ENCODE measurements at regions not wholly inside any gene's neighbourhood (a gene's known extent, or its start where the extent isn't known, plus 50 kb on each side); places are given as distances from the start of the nearest gene placed in this dataset.

DNA sequence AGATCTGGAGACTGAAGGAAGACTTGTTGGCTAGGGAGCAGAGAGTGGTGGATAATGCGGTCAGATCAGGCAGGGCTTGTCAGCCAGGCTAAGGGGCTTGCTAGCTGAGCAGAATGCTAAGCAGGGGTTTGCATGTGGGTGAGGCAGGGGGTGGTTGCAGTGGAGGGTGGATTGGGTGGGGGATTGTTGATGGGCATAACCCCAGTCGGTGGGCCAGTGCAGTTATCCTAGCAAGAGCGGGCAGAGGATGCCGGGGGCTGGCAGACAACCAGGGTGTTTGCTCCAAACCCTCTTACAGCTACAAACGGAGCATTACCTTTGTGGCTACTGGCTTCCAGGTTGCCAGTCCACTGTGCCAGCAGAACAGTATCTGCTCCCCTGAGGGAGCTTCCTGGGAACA is 131.5 kb upstream of the LGALSL start:
- no peak for DNase-seq

DNA sequence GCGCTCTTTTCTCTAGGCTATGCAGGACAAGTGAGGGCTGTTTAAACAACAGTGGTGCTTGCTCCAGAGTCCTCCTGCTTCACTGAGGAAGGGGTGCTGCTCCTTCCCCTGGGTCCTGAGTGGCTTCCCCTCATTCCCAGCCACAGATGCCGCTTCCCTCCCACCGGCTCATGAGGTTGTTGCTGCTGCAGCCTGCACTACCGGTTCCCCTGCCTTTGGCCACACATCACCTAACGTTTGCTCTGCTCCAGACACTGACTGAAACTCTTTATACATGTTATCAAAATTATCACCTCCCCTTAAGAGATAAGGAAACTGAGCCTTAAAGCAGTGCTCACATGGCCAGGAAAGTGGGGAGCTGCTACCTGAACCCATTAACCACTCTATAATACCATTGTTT is 130.8 kb upstream of the LGALSL start:
- DNase-seq = no peak

DNA sequence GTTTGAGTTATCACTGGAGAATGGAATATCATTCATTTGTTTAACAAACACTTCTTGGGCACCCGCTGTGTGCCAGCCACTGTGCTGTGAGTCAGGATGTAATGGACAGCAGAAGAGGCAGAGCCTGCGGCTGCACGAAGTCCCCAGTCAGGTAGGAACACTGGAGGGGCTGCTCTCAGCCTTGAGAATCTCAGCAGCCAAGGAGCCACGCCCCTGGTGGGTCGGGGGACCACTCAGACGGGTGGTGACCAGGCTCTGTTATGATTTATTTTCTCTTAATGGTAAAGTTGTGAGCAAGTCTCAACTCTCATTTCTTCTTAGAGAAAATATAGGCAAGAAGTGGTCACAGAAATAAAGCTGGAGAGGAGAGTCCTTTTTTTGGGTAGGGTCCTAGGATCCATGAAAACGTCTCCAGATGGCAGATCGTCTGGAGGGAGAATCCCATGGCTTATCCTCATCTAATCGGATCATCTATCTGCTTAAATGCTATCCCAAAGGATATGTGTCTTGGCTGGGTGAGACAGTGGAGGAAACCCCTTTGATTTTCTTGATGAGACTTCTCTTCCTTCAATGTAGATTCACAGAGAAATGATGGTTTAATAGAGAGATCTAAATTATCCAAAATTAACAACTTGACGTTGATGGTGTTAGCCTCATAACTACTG is 129.1 kb upstream of the LGALSL start:
- no peak for DNase-seq

- DNase-seq = no peak
Observed at GRCh38 chr2:64325477-64325851, 128.5 kb upstream of the LGALSL start.

- no peak for DNase-seq
Observed at GRCh38 chr2:64325852-64326577, 127.9 kb upstream of the LGALSL start.

- no peak for DNase-seq
Observed at GRCh38 chr2:64326578-64327050, 127.3 kb upstream of the LGALSL start.

DNA sequence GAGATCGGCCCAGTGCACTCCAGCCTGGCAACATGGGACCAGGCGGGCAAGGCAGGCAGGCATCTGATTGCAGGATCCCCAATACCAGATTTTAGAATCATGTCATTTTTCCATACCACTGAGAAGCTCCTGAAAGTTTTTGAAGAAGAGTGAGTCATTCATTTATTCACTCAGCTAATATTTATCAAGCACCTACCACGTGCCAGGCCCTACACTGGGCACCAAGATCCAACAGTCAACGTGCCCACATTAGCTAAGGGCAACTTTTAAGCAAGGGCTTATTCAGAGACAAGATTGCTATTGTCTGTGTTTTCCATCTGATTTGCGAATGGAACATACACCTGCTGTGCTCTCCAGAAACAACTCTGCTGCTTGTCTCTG is 126.8 kb upstream of the LGALSL start:
- no peak for DNase-seq

- peak; percentile 77 for DNase-seq
Observed at GRCh38 chr2:64327510-64328414, 126.2 kb upstream of the LGALSL start.

DNA sequence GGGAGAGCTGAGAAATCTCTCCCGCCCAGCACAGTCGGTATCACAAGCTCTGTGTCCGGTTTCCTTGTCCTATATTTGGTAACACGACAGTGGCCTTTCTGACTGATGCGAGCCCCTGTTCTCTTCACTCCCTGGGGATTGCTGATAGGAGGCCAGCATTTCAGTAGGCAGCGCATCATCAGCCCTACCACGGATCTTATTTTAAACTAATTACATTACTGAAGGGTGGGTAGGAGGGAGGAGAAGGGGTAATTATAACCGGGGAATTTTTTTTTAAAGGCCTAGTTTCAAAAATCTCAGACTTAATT is 125.6 kb upstream of the LGALSL start:
- DNase-seq = no peak

- no peak for DNase-seq
Observed at GRCh38 chr2:64328756-64329155, 125.2 kb upstream of the LGALSL start.

DNA sequence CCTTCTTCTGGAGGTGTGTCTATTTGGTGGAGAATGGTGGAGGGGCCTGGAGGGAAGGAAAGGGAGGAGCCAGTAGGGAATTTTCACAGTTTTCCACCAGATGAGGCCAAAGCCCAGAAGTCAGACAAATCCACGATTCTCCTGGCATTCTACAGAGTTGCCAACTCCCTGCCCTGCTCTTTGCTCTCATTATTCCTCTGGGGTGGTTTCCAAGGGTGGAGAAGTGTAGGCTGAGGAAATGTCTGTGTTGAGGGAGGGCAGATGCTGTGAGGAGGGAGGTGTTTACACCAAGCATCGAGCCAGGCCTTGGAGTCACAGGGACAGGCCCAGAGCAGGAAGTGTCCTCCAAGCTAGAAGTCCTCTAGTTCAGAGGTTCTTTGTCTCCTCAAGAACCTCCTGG is 124.1 kb upstream of the LGALSL start:
- no peak for DNase-seq

DNA sequence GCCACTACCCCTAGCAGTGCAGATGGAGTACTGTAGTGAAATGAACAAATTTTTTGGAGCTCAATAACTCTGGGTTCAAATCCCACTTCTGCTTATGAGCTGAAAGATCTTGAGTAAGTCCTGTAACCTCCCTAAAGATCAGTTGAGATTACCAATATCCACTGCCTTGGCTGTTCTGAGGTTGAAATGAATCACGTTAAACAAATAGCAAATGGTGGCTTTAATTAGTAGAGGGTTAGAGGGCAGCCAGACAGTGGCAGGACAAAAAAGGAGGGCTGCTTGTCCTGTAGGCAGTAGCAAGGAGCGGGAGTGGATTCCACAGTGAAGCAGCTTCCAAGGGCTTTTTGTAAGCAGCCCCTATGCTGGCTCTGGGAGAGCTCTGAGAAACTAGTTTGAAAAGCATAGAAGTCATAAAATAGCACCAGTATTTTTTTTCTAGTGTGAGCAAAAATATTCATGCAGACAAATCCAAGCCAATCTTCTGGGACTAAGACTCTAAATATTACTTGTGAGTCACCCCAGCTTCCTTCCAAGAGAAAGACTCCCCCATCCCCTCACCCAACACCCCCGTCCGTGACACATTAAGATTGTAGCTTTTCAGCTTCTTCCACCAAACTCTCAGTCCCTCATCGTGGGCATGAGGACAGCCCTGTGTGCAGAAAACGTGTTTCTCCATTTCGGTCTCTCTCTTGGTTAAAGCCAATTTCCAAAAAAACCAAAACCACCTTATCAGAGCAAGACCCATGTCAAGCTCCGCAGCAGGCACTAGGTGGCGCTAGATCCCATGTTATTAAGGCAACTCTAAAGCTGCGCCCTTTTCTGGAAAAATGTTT is 123.5 kb upstream of the LGALSL start:
- DNase-seq = peak; percentile 82

DNA sequence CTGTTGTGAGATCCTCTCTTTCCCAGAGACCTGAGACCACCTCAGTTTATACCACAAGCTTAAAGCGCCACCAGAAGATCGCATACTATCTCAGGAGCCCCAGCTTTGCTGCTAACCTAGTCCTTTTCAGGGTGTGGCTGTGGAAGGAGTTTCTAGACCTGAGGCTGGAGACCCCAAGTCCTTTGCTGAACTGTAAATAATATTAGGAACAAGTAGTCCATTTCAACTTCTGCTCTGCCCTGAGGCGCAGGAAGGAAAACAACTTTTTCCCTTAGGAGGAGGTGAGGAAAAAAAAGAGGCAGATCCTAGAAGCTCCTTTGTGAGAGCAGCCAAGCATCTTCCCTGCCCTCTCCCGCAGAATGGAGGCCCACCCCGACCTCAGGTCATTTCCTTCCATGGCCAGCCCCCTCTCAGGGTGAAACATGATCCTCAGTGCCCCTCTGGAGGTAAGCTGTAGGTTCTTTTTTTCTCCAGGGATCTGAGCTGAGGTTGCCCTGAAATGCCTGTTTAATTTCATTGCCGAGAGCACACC is 122.8 kb upstream of the LGALSL start:
- DNase-seq = no peak

GRCh38 chr2:64331849-64332699 is 121.9 kb upstream of the LGALSL start:
- DNase-seq = no peak

GRCh38 chr2:64336171-64336570 is 117.8 kb upstream of the LGALSL start:
- DNase-seq = no peak

GRCh38 chr2:64337314-64337713 is 116.6 kb upstream of the LGALSL start:
- no peak for DNase-seq

DNA sequence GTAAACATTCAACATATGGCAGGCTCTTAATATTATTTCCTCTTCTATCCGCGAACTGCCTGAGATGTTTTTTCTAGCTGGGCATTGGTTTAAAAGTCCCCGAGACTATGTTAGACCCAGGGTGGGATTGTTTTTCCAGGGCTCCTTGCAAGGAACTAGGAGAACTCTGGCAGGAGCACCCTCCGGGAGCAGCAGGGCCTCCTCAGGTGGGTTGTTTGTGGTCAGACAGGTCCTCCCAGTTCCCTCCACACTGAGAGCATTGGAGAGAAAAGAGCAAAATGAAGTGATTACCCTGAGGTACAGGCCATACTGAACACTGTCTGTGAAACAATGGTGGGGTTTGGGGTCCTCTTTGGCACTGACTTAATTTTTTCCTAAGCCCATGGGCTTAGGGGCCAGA is 115.9 kb upstream of the LGALSL start:
- DNase-seq = no peak

- no peak for DNase-seq
Observed at GRCh38 chr2:64338910-64339500, 115.0 kb upstream of the LGALSL start.

- DNase-seq = no peak
Observed at GRCh38 chr2:64341461-64341860, 112.5 kb upstream of the LGALSL start.

- DNase-seq = no peak
Observed at GRCh38 chr2:64342195-64343099, 111.5 kb upstream of the LGALSL start.

Data from midbrain (tissue), 1 donor.